IMR-90 (cell line): ENCODE measurements at regions not wholly inside any gene's neighbourhood (a gene's known extent, or its start where the extent isn't known, plus 50 kb on each side); places are given as distances from the start of the nearest gene placed in this dataset.

Source experiments
- CHD1 ChIP-seq: IDR thresholded peaks from 2 replicates; pipeline ENCODE4 v1.6.1; 2012; ENCODE audit warnings: low read depth, low read length, improper control_type of control experiment
- MAFK ChIP-seq: IDR thresholded peaks from 2 replicates; pipeline ENCODE4 v1.6.1; 2012; ENCODE audit warnings: low read depth, low read length, improper control_type of control experiment
- MXI1 ChIP-seq: IDR thresholded peaks from 2 replicates; pipeline ENCODE4 v1.6.1; 2012; ENCODE audit warnings: low read depth, mild to moderate bottlenecking, low read length, moderate library complexity, borderline replicate concordance
- POLR2A ChIP-seq: IDR thresholded peaks from 2 replicates; pipeline ENCODE4 v1.6.1; 2012; ENCODE audit warnings: mild to moderate bottlenecking, low read depth, low read length
- RAD21 ChIP-seq: IDR thresholded peaks from 2 replicates; pipeline ENCODE4 v1.6.1; 2012; ENCODE audit warnings: low read length, improper control_type of control experiment
- RCOR1 ChIP-seq: IDR thresholded peaks from 2 replicates; pipeline ENCODE4 v1.6.1; 2012; ENCODE audit warnings: mild to moderate bottlenecking, low read length, improper control_type of control experiment; ENCODE audit not compliant: insufficient replicate concordance
- RFX5 ChIP-seq: IDR thresholded peaks from 2 replicates; pipeline ENCODE4 v1.8.0; 2012; ENCODE audit warnings: low read depth, mild to moderate bottlenecking, low read length, moderate library complexity
- SMC3 ChIP-seq: fragments of 150-350 bp; IDR thresholded peaks from 2 replicates; pipeline ENCODE4 v1.6.1; 2016; ENCODE audit warnings: low read depth, mild to moderate bottlenecking, antibody characterized with exemption, low read length, moderate library complexity
- TF ChIP-seq, protein P1 (sequence below): conservative IDR thresholded peaks from 2 replicates; pipeline ENCODE4 v1.5.1; 2012; ENCODE audit warnings: mild to moderate bottlenecking, low read depth, low read length, improper control_type of control experiment
- TF ChIP-seq, protein P2 (sequence below): fragments of 150-350 bp; IDR thresholded peaks from 2 replicates; pipeline ENCODE4 v1.6.1; 2016; ENCODE audit warnings: low read depth, mild to moderate bottlenecking, low read length, moderate library complexity, borderline replicate concordance

GRCh38 chr7:4525884-4526283, 156.2 kb upstream of the FOXK1 start:
- TF ChIP-seq, protein P1, sequence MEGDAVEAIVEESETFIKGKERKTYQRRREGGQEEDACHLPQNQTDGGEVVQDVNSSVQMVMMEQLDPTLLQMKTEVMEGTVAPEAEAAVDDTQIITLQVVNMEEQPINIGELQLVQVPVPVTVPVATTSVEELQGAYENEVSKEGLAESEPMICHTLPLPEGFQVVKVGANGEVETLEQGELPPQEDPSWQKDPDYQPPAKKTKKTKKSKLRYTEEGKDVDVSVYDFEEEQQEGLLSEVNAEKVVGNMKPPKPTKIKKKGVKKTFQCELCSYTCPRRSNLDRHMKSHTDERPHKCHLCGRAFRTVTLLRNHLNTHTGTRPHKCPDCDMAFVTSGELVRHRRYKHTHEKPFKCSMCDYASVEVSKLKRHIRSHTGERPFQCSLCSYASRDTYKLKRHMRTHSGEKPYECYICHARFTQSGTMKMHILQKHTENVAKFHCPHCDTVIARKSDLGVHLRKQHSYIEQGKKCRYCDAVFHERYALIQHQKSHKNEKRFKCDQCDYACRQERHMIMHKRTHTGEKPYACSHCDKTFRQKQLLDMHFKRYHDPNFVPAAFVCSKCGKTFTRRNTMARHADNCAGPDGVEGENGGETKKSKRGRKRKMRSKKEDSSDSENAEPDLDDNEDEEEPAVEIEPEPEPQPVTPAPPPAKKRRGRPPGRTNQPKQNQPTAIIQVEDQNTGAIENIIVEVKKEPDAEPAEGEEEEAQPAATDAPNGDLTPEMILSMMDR: no peak
- TF ChIP-seq RAD21: no peak
- no peak for TF ChIP-seq POLR2A
- TF ChIP-seq, protein P2, sequence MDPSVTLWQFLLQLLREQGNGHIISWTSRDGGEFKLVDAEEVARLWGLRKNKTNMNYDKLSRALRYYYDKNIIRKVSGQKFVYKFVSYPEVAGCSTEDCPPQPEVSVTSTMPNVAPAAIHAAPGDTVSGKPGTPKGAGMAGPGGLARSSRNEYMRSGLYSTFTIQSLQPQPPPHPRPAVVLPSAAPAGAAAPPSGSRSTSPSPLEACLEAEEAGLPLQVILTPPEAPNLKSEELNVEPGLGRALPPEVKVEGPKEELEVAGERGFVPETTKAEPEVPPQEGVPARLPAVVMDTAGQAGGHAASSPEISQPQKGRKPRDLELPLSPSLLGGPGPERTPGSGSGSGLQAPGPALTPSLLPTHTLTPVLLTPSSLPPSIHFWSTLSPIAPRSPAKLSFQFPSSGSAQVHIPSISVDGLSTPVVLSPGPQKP: no peak
- no peak for TF ChIP-seq RCOR1
- no peak for TF ChIP-seq SMC3
- TF ChIP-seq MAFK: no peak
- no peak for TF ChIP-seq CHD1
- no peak for TF ChIP-seq MXI1
- TF ChIP-seq RFX5: no peak
